GM19043 (cell line): ENCODE measurements at regions not wholly inside any gene's neighbourhood (a gene's known extent, or its start where the extent isn't known, plus 50 kb on each side); places are given as distances from the start of the nearest gene placed in this dataset.
"Not testable (repeated sequence)": the region's sequence is repeated elsewhere in the genome, so short reads cannot be mapped to it uniquely, and the experiment has no call there.

ENCODE experiments used
- ATAC-seq: cut with Tn5 transposase; IDR thresholded peaks from one replicate; pipeline ENCODE4 v1.9.1; 2021; ENCODE audit warnings: low read depth; ENCODE audit not compliant: unreplicated experiment

DNA sequence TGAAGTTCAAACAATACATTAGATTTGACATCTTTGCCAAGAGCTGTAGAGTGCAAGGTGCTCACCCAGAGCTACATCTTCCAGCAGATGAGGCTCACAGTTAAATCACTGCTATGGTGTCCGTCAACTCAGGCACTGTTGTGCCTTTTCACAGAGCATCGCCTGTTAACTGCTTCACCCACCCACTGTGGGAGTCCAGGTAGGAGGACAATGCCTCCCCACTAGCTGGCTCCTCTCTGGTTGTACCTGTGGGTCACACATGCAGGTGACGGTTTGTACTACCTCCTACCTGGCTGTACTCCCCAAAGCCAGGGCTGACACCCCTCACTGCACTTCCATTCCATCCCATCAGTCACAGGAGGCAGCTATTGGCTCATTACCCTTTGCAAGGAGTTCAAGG is 84.6 kb upstream of the TOP3B start:
- no peak for ATAC-seq

DNA sequence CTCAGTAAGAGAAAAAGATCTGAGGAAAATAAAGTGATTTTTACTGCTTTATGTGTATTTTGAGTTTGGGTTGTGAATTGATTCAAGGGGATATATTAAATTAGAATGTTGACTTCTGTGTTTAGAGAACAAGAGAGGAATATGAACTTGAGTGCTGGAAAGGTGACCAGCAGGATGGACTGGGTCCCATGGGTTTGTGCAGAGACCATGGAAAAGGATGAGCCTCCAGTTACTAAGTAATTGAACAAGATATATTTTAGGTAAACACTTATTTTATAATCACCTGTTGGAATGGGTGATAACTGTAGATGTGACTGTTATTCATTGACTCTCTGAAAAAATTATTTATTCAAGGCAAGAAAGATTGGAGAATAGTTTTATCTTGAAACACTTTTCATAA is 82.0 kb upstream of the TOP3B start:
- ATAC-seq, result no peak

DNA sequence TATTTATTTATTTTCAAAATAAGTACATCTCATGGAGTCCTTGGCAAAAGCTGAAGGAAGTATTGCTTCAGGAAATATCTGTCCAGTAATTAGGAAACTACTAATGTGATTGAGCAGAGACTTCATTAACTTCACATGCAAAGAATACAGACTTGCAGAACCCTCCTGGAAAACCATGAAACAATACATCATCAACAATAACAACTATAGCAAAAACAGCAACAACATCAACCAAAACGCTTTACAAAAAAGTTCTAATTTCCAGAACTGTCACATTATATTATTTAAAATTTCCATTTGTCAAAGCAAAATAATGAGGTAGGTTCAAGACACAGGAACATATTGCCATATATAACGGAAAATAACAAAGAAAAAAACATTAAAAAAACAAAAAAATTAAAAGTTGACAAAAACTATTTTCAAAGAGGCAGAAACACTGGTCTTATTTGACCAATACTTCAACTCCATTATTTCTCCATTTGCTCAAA is 79.8 kb upstream of the TOP3B start:
- no peak for ATAC-seq

DNA sequence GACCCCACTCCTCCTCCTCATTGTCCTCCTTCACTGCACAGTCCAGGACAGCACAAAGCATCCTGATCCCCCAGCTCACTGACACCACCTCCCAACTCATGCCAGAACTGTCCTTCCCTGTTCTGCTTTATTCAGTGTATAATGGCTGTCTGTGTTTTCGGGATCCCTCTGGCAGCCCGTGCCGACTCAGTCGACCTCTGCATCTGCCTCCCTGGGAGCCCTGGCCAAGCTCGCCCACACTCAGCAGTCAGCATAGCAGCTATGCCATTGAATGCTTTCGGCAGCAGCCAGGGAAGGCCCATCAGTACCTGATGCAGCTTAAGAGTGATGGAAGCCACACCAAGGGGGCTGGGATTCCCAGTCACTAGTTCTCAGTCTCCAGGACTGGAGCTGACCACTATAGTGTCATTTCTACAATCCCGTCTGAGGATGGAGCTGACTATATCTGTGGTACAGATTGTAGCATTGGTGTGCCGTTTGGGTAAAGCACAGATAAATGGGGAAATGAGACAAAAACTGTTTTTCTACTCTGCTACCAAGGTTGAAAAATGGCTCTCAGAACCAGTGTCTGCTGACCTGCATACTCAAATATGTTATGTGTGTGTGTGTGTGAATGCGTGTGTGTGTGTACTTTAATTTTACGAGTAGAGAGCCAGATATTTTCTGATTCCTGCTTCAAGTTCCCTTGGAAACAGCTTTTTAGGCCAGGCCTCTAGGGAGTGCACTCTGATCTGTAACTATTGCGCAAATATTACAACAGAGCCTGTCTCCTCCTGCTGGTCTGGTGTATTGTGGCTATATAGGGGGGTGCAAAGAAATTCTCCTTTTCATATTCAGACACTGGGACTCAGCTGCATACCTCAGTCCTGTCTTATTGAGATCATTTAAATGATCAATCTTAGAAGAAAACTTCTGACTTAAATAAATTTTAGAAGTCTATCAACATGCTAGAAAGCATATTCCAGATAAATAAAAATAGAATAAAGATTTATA is 78.8 kb upstream of the TOP3B start:
- ATAC-seq, result no peak

DNA sequence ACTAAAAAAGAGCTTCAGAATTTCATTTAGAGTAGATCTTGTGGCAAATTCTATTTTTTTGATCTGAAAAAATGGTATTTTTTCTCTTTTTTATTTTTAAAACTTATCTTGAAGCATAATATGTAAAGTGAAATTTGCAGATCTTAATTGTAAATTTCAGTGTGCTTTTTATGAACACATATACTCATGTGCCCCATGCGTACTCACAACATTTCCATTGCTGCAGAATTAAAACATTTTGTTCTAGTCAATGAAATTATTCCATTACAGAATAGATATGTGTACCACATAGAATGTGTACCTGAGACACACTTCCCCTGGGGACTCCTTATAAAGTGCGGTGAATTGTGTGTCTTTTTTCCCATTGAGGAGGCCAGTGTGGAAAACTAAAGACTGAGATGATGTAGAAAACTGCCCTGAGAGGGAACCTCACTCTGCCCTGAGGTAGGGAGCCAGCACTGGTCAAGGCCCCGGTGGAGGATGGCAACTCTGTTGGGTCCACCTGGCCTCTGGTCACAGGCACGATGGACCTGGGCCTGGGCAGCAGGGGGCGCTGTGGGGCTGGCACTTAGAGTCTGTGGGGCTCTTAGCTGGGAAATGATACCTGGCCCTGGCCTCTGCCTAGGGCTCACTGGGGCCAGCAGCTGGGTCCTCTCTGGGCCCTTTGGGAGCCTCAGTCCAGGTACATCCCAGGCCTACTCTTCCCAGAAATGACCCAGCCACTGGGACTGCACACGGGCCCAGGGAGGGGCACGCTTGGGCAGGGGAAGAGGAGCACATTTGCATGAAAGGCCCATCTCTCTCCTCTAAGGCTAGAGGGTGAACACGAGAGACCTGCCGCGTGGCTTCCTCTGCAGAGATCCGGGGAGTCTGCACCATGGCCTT is 77.9 kb upstream of the TOP3B start:
- ATAC-seq, result no peak

DNA sequence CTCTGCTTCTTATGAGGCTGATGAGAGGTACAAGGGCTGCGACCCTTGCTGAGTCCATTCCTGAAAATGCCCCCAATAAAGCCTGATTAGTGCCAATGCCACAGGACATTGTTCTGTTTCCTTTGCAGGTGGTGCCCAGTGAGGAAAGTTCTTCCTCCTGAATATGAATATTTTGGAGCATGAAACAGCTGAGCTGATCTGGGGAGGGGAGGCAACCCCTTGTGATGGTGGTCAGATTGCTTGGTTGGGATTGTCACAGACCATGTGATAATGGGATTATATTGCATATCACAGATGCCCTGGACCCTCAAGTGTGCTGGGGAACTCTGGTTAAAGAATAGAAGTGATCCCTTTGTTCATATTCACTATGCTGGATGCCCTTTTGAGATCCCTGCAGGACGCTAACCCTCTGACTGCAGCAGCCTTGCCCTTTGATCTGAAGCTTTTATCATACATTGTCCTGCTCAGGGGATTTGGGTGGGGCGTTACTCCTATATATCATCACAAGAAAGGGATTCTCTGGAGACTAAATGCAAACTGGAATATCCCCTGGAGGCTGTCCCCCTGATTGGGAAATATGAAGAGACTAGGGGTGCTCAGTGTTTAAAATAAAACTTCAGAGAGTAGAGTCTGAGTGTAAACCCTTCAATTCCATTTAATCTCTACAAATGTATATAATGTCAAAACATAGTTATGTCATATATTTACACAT is 76.9 kb upstream of the TOP3B start:
- ATAC-seq, result no peak

DNA sequence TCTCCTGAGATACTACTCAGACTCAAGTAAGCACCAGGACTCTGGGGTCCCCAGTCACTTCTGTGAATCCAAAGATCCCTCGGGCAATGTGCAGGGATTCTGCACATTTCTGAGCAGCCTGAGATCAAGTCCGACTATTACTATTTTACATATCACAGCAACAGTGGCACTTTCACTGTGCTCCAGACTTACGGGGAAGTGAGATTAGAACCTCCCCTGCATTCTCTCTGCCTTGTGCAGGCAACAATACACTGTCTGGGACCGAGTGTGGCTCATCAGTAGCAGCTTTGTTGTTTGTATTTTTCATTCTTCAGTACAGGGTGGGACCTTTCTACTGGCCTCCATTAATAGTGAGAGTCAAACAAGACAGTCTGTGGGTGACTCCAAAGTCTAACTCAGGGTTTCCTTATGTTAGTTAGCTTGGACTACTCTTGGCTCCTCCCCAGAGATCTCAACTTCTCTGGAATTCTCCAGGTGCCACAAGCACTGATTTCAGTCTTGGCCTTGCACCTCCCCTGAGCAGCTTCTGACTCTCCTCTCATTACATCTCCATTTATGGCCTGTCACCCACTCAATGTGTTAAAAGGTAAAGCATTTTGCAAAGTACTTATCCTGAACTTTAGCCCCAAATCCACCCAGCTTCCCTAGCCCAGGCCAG is 76.2 kb upstream of the TOP3B start:
- ATAC-seq, result no peak

DNA sequence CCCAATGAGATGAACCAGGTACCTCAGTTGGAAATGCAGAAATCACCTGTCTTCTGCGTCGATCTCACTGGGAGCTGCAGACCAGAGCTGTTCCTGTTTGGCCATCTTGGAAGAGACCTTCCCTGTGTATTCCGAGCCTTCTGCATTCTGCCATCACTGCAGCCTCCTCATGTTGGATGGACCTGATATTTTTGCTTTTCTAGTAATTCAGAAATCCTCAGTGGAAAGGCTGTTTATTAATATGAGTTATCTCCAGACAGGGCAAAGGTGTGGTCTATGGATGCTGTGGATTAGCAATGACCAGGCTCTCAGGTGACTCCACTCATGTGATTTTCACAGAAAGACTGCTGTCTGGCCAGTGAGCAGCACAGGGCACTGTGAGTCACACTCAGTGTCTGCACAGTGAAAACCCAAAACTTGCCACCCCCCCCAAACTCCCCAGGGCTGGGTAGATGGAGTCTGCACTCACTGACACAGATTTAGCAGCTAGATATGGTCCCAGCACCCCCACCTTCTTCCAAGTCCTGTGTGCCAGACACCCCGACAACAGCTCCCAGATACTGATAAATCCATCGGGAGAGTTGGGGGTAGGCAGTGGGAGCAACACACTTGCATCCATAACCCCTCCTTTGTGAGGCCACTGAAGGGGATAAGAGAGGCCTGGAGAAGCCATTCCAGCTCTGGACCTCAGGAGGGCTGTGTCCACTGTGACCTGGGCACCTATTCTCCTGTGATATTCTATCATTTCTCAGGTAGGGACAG is 75.2 kb upstream of the TOP3B start:
- ATAC-seq, result no peak

DNA sequence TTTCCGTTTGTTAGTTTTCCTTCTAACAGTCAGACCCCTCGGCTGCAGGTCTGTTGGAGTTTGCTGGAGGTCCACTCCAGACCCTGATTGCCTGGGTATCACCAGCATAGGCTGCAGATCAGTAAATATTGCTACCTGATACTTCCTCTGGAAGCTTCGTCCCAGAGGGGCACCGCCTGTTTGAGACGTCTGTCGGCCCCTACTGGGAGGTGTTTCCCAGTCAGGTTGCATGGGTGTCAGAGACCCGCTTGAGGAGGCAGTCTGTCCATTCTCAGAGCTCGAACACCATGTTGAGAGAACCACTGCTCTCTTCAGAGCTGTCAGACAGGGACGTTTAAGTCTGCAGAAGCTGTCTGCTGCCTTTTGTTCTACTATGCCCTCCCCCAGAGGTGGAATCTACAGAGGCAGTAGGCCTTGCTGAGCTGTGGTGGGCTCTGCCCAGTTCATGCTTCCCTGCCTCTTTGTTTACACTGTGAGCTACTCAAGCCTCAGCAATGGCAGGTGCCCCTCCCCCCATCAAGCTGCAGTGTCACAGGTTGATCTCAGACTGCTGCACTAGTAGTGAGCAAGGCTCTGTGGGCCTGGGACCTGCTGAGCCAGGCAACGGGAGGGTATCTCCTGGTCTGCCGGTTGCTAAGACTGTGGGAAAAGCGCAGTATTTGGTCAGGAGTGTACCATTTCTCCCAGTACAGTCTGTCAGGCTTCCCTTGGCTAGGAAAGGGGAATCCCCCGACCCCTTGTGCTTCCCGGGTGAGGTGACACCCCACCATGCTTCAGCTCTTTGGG is 74.4 kb upstream of the TOP3B start:
- not testable (repeated sequence) for ATAC-seq

DNA sequence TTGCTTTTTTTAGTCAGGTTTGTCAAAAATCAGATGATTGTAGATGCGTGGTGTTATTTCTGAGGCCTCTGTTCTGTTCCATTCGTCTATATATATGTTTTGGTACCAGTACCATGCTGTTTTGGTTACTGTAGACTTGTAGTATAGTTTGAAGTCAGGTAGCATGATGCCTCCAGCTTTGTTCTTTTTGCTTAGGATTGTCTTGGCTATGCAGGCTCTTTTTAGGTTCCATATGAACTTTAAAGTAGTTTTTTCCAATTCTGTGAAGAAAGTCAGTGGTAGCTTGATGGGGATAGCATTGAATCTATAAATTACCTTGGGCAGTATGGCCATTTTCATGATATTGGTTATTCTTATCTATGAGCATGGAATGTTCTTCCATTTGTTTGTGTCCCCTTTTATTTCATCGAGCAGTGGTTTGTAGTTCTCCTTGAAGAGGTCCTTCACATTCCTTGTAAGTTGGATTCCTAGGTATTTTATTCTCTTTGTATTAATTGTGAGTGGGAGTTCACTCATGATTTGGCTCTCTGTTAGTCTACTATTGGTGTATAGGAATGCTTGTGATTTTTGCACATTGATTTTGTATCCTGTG is 70.1 kb upstream of the TOP3B start:
- ATAC-seq, result not testable (repeated sequence)

DNA sequence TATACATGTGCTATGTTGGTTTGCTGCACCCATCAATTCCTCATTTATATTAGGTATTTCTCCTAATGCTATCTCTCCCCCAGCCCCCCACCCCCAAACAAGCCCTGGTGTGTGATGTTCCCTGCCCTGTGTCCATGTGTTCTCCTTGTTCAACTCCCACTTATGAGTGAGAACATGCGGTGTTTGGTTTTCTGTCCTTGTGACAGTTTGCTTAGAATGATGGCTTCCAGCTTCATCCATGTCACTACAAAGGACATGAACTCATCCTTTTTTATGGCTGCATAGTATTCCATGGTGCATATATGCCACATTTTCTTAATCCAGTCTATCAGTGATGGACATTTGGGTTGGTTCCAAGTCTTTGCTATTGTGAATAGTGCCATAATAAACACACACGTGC is 68.4 kb upstream of the TOP3B start:
- not testable (repeated sequence) for ATAC-seq

DNA sequence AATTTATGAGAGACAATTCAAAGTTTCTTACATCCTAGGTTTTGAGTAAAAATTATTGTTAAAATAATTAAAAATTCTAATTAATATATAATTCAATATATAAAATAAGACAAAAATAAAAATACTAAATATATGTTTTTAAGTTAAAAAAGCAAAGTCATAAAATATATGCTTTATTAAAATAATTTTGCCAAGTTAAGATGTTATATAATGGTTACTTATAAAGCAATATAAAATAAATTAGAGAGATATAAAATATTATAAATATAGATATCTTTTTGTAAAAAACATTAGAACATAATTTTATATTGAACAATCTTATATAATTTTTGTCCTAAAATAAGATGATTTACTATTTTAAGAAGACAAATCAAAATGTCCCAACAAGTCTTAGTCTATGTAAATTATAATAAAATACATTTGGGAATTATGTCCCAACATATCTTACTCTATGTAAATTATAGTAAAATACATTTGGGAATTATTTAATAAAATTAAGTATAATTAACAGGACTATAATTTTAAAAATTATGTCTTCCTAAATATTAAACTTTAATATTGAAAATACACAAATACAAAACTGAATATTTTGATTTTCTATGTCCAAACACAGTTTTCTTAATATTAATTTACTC is 67.7 kb upstream of the TOP3B start:
- ATAC-seq, result no peak

DNA sequence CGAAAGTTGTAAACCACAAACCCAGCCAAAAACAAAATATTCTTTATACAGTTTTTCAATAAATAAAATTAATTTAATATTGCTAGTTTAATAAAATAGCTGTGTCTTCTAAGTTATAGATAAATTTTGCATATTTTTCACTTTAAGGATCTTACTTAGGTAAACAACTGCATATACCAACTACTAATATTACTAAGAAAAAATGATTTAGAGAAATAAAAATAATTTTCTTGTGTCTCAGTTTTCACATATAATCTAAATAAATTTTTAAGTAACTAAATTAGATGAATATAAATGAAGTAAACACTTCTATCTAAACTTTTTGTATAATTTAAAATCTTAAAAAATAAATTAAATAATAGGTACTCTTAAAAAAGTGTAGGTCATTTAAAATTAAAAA is 67.1 kb upstream of the TOP3B start:
- no peak for ATAC-seq

DNA sequence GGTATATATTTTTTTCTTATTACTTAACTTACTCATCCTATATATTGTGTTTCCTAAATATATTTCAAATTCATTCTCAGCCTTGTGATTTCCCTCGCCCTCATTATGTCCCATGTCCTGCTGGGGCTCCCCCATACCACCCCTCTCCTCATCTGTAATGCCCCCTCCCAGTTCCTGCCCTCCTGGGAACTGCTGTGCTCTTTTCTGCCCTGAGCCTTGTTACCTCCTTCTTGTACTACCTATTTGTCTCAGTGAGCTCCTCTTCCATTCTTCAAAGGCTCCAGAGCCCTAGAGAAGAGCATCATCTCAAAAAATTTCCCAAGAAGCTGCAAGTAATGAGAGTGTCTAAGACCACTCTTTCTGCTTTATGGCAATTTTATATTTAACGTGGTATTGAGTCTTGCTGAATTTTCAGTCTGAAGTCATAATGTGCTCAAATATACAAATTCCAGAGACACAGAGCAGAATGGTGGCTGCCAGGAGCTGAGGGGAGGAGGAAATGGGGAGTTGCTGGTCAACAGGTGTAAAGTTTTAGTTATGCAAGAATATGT is 66.5 kb upstream of the TOP3B start:
- ATAC-seq, result no peak

DNA sequence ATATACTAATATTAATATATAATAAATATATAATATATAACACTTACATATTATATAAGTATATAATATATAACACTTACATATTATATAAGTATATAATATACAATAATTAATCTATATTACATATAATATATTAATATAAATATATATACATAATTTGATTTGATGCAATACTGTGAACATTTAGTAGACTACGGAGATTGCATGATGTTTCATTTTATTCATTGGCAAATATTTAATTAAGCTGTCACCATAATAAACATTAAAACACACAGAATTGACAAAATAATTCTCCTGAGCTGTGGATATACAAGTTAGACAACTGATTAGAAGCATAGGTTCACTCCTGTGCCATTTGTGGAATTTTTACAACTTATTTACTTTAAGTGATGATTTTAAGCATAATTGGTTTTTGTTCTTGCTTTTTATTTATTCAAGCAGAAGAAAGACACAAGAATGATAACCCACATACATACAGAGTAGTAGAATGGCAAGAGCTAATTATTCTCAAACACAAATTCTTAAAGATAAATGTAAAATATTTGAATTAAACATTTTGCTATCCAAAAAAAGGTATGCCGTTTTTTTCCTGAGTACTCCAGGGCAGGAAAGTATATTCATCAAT is 65.8 kb upstream of the TOP3B start:
- ATAC-seq, result no peak

DNA sequence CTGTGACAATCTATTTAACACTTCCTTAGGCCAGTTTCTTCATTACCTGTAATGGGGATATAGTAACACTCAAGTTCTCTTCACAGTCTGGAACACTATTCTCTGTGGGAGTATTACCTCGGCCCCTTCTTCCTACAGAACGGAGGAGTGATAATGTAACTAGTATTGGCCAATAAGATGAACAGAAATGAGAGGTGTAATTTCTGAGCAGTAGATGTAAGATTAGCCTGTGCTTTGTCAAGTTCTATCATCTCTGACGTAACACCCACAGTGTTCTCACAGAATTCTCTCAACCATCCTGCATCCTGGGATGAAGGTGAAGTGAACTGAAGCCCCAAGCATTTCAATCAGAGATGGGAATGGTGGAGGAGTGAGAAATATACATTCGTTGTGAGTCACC is 65.2 kb upstream of the TOP3B start:
- no peak for ATAC-seq

DNA sequence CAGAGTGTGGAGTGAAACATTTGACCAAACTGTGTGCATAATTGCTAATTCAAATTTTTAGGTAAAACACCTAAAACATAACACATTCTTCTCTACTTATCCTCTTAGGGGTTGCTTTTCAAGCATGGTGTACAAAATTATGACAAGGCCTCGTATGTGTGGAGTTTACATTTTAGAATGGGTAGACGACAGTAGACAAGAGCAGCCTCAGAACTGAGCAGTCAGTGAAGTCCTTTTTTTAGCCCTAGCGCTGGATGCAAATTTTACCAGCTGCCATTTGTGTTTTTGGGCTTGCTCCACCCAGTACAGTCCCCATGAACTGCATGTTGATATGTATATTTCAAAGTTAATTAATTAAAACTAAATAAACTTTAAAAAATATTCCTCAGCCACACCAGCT is 64.7 kb upstream of the TOP3B start:
- no peak for ATAC-seq
